DOHH2 (cell line): ENCODE measurements at regions not wholly inside any gene's neighbourhood (a gene's known extent, or its start where the extent isn't known, plus 50 kb on each side); places are given as distances from the start of the nearest gene placed in this dataset.

Source experiments
- H3F3A ChIP-seq: fragments of 200-600 bp; sonication (generic), shearing (Covaris generic); 2 replicates; pipeline ENCODE4 v1.6.0; 2016; ENCODE audit warnings: antibody characterized with exemption, mild to moderate bottlenecking; ENCODE audit not compliant: control insufficient read depth, insufficient read depth
- H3K27ac ChIP-seq: fragments of 200-600 bp; sonication (generic); 2 replicates; pipeline ENCODE4 v1.5.1; 2014; ENCODE audit warnings: low read depth, mild to moderate bottlenecking, low read length, moderate library complexity
- H3K27me3 ChIP-seq: fragments of 200-600 bp; sonication (generic); 2 replicates; pipeline ENCODE4 v1.6.1; 2014; ENCODE audit warnings: mild to moderate bottlenecking, low read length, mixed read lengths; ENCODE audit not compliant: control insufficient read depth
- H3K36me3 ChIP-seq: fragments of 200-600 bp; sonication (generic); 2 replicates; pipeline ENCODE4 v1.6.1; 2014; ENCODE audit warnings: mild to moderate bottlenecking, low read length, moderate library complexity, mixed read lengths; ENCODE audit not compliant: control insufficient read depth
- H3K4me1 ChIP-seq: fragments of 200-600 bp; sonication (generic); 2 replicates; pipeline ENCODE4 v1.6.1; 2014; ENCODE audit warnings: mild to moderate bottlenecking, low read length, mixed read lengths; ENCODE audit not compliant: control insufficient read depth
- H3K4me2 ChIP-seq: fragments of 200-600 bp; sonication (generic); 2 replicates; pipeline ENCODE4 v1.6.0; 2014; ENCODE audit warnings: mild to moderate bottlenecking, low read length, moderate library complexity
- H3K4me3 ChIP-seq: fragments of 200-600 bp; sonication (generic); 2 replicates; pipeline ENCODE4 v1.5.1; 2014; ENCODE audit warnings: mild to moderate bottlenecking, low read length, mixed read lengths
- H3K79me2 ChIP-seq: fragments of 200-600 bp; sonication (generic); 2 replicates; pipeline ENCODE4 v1.6.1; 2014; ENCODE audit warnings: mild to moderate bottlenecking, low read length, mixed read lengths; ENCODE audit not compliant: control insufficient read depth
- H3K9me2 ChIP-seq: fragments of 200-600 bp; sonication (generic); replicated peaks from 2 replicates; pipeline ENCODE4 v1.6.1; 2014; ENCODE audit warnings: mild to moderate bottlenecking, low read length, mixed read lengths; ENCODE audit not compliant: control insufficient read depth
- H3K9me3 ChIP-seq: fragments of 200-600 bp; sonication (generic); 2 replicates; pipeline ENCODE4 v1.6.1; 2014; ENCODE audit warnings: antibody characterized with exemption, low read length, mixed read lengths; ENCODE audit not compliant: control insufficient read depth, insufficient read depth
- H4K20me1 ChIP-seq: fragments of 200-600 bp; sonication (generic); 2 replicates; pipeline ENCODE4 v1.6.0; 2014; ENCODE audit warnings: low read depth, mild to moderate bottlenecking, antibody characterized with exemption, low read length, moderate library complexity; ENCODE audit not compliant: control insufficient read depth, insufficient read depth
- EZH2phosphoT487 ChIP-seq: fragments of 200-600 bp; sonication (generic); IDR thresholded peaks from 2 replicates; pipeline ENCODE4 v1.6.1; 2017; ENCODE audit warnings: borderline replicate concordance, mild to moderate bottlenecking, antibody characterized with exemption, low read length, moderate library complexity, mixed read lengths
- TF ChIP-seq, protein P1 (sequence below): fragments of 200-600 bp; sonication (generic); IDR thresholded peaks from one replicate; pipeline ENCODE4 v1.5.1; 2014; ENCODE audit warnings: antibody characterized with exemption, mild to moderate bottlenecking, low read depth, low read length; ENCODE audit not compliant: poor library complexity, severe bottlenecking

DNA sequence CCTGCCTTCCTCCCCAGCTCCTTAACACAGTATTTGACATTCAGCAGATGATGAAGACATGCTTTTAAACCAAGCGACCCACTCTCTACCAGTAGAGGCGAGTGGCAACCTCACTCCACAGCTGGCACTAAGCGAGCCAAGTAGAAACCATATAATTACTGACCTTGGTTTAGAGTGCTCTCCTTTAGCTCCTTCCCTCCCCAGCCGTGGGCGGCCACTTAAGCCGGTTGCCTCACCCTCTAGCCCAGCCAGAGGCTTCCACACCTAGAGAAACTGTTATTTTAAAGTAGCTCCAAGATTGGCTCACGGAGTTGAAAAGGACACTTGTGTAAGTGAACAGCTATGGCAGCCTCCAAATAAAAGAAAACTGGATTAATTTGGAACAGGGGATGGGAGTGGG, 109.1 kb upstream of the CRHR1 start:
- Histone ChIP-seq H3K4me3 (no peak overlapping the region), H3K36me3 (no peaks in the 10 kb centered on the region), H3K9me3 (no peaks in the 10 kb centered on the region), H4K20me1 (no peaks in the 10 kb centered on the region), H3F3A (no peaks in the 10 kb centered on the region), H3K27me3 (no peaks in the 10 kb centered on the region), H3K27ac (no peak overlapping the region), H3K79me2 (no peaks in the 10 kb centered on the region), H3K9me2 (no peaks in the 10 kb centered on the region), H3K4me1 (no peaks in the 10 kb centered on the region), H3K4me2 (no peak overlapping the region)
- TF ChIP-seq, protein P1, sequence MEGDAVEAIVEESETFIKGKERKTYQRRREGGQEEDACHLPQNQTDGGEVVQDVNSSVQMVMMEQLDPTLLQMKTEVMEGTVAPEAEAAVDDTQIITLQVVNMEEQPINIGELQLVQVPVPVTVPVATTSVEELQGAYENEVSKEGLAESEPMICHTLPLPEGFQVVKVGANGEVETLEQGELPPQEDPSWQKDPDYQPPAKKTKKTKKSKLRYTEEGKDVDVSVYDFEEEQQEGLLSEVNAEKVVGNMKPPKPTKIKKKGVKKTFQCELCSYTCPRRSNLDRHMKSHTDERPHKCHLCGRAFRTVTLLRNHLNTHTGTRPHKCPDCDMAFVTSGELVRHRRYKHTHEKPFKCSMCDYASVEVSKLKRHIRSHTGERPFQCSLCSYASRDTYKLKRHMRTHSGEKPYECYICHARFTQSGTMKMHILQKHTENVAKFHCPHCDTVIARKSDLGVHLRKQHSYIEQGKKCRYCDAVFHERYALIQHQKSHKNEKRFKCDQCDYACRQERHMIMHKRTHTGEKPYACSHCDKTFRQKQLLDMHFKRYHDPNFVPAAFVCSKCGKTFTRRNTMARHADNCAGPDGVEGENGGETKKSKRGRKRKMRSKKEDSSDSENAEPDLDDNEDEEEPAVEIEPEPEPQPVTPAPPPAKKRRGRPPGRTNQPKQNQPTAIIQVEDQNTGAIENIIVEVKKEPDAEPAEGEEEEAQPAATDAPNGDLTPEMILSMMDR, result no peak
- no peak for TF ChIP-seq EZH2phosphoT487

DNA sequence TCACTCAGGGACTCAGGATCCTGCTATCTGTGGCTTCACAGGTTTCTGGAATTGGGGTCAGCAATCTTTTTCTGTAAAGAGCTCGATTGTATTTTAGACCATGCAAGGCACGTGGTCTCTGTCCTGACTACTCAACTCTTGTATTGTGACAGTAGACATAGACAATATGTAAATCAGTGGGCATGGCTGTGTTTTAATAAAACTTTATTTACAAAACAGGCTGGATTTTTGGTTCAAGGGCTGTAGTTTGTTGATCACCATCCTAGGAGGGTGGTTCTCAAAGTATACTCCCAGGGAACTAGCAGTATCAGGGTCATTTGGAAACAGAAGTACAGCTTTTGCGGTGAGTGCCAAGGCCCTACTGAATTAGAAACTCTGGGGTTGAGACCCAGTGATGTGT, 108.2 kb upstream of the CRHR1 start:
- Histone ChIP-seq H4K20me1 (no peaks in the 10 kb centered on the region), H3K4me3 (no peak overlapping the region), H3K4me1 (no peaks in the 10 kb centered on the region), H3K27me3 (no peaks in the 10 kb centered on the region), H3K27ac (no peak overlapping the region), H3K79me2 (no peaks in the 10 kb centered on the region), H3F3A (no peaks in the 10 kb centered on the region), H3K4me2 (no peak overlapping the region), H3K9me2 (no peaks in the 10 kb centered on the region), H3K36me3 (no peaks in the 10 kb centered on the region), H3K9me3 (no peaks in the 10 kb centered on the region)
- TF ChIP-seq, protein P1, result no peak
- TF ChIP-seq EZH2phosphoT487, result no peak

DNA sequence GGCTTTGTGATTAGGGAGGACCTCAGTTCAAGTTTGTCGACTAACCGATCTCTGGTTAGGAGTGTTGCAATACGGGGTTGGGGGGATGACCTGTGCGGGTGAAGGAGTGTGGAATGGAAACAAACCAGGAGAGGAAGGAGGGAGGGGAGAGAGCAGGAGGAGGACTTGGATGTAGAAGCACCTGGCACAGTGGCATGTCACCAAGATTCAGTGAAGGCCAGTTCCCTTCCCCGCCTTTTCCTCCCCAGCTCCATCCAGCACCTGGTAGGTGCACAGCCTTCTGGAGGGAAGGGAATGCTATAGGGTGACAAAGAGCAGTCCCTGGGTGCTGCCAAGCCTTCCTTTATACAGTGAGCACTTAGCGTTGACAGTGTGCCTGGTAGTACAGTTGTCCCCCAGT, 107.4 kb upstream of the CRHR1 start:
- Histone ChIP-seq H3K79me2 (no peaks in the 10 kb centered on the region), H3F3A (no peaks in the 10 kb centered on the region), H3K4me1 (no peaks in the 10 kb centered on the region), H3K27ac (no peak overlapping the region), H3K9me3 (no peaks in the 10 kb centered on the region), H3K4me2 (no peak overlapping the region), H3K27me3 (no peaks in the 10 kb centered on the region), H3K4me3 (no peak overlapping the region), H3K36me3 (no peaks in the 10 kb centered on the region), H3K9me2 (no peaks in the 10 kb centered on the region), H4K20me1 (no peaks in the 10 kb centered on the region)
- TF ChIP-seq, protein P1, result no peak
- no peak for TF ChIP-seq EZH2phosphoT487

DNA sequence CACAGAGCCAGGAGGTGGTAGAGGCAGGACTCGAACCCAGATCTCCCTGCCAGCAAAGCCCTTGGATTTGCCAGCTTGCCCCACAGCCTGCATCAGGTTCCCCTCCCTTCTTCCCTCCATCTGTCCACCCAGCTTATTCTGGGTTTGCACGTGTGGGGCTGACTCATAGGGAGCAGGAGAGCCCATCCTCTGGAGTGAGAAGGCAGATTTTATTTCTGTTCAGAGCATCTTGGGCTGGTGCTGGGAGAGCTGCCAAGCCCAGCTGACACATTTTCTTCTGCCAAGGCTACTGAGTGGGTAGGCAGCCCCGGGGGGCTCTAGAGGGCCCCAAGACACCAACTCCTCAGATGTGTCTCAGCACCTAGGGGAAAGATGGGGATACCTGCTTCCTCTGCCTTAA, 106.3 kb upstream of the CRHR1 start:
- Histone ChIP-seq H3K27ac (no peak overlapping the region), H4K20me1 (no peaks in the 10 kb centered on the region), H3K4me3 (no peak overlapping the region), H3K79me2 (no peaks in the 10 kb centered on the region), H3K4me1 (no peaks in the 10 kb centered on the region), H3K9me3 (no peaks in the 10 kb centered on the region), H3K9me2 (no peaks in the 10 kb centered on the region), H3F3A (no peaks in the 10 kb centered on the region), H3K36me3 (no peaks in the 10 kb centered on the region), H3K4me2 (no peak overlapping the region), H3K27me3 (no peaks in the 10 kb centered on the region)
- no peak for TF ChIP-seq EZH2phosphoT487
- TF ChIP-seq, protein P1, result no peak
